Lower leg skin (tissue), 3 donors: ENCODE measurements at regions not wholly inside any gene's neighbourhood (a gene's known extent, or its start where the extent isn't known, plus 50 kb on each side); places are given as distances from the start of the nearest gene placed in this dataset.

Experiments
- POLR2A ChIP-seq, 2 donors: fragments of 450-650 bp; IDR thresholded peaks; one replicate each; pipeline ENCODE4 v1.6.1; 2016 to 2017; ENCODE audit warnings: antibody characterized with exemption in 2 of 2, mild to moderate bottlenecking in 1 of 2, moderate library complexity in 1 of 2
- TF ChIP-seq, protein P1 (sequence below), 3 donors: fragments of 450-650 bp; IDR thresholded peaks; one replicate each; pipeline ENCODE4 v1.5.1; 2016; ENCODE audit warnings: antibody characterized with exemption in 3 of 3, mild to moderate bottlenecking in 3 of 3, moderate library complexity in 2 of 3

DNA sequence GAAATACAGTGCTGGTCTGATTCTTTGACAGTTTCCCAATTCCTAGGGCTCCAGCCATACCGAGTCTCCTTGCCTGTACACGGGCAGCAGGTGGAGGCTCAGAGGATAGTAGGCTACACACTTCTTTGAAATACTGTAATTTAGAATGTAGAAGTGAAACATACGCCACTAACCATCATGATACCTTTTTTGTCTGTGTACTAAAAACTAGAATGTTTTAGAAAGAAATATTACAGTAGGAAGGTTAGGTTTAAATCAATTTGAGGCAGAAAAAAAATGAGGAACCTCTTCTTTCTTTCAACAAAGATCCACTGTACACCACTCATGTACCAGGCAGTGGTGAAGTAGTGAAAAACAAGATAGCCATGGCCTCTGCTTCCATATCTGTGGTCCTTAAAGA lies 354.7 kb downstream of the MCTP2 start:
- TF ChIP-seq, protein P1, sequence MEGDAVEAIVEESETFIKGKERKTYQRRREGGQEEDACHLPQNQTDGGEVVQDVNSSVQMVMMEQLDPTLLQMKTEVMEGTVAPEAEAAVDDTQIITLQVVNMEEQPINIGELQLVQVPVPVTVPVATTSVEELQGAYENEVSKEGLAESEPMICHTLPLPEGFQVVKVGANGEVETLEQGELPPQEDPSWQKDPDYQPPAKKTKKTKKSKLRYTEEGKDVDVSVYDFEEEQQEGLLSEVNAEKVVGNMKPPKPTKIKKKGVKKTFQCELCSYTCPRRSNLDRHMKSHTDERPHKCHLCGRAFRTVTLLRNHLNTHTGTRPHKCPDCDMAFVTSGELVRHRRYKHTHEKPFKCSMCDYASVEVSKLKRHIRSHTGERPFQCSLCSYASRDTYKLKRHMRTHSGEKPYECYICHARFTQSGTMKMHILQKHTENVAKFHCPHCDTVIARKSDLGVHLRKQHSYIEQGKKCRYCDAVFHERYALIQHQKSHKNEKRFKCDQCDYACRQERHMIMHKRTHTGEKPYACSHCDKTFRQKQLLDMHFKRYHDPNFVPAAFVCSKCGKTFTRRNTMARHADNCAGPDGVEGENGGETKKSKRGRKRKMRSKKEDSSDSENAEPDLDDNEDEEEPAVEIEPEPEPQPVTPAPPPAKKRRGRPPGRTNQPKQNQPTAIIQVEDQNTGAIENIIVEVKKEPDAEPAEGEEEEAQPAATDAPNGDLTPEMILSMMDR (IDR thresholded peaks at IDR 0.05), result no peak
- no peak for TF ChIP-seq POLR2A (IDR thresholded peaks at IDR 0.05)
